GM12892 (cell line): ENCODE measurements at regions not wholly inside any gene's neighbourhood (a gene's known extent, or its start where the extent isn't known, plus 50 kb on each side); places are given as distances from the start of the nearest gene placed in this dataset.

Source experiments
- POLR2A ChIP-seq: IDR thresholded peaks from 2 replicates; pipeline ENCODE4 v1.6.1; 2011; ENCODE audit warnings: low read depth, low read length, control low read depth
- POLR2AphosphoS5 ChIP-seq: IDR thresholded peaks from 2 replicates; pipeline ENCODE4 v1.6.1; 2011; ENCODE audit warnings: low read depth, low read length, control low read depth

DNA sequence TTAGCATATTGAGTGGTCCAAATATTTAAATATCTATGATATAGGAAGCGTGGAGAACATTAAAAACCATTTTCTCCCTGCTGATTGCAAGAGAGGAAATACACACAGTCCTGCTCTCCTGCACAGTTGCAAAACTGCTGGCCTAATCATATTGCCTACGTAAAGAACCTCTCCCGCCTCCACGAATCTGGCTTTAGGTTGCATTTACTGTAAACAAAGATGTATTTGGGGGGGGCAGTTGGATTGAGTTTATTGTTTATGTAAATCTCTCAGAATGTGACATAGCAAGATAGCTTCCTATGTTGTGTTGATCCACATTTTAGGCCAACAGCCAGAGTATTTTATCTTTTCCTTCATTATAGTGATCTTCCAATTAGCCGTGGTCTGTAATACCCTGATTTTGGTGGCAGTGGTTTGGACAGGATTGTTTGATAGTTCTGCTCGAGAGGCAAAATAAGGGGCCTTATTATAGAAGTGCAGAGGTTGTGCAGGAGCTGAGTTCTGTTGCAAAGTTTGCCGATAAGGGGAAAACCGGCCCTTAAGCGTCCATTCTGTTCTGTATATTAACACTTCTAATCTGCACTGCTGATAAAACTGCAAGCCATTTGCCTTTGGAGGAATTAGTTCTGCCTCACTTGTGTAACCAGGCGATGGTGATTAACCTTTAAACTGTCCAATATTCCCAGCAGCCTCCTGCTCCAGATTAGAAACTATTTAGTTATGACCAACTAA is 101.6 kb upstream of the SIX3 start:
- TF ChIP-seq POLR2A (no peak), POLR2AphosphoS5 (no peak)
